GM19463 (cell line): ENCODE measurements at regions not wholly inside any gene's neighbourhood (a gene's known extent, or its start where the extent isn't known, plus 50 kb on each side); places are given as distances from the start of the nearest gene placed in this dataset.

ENCODE experiments used
- ATAC-seq: cut with Tn5 transposase; IDR thresholded peaks from one replicate; pipeline ENCODE4 v1.9.1; 2021; ENCODE audit warnings: mild to moderate bottlenecking, moderate library complexity; ENCODE audit not compliant: unreplicated experiment

- no peak for ATAC-seq
These were observed 154.1 kb downstream of the NUP210 start for GRCh38 chr3:13266005-13266404.

- no peak for ATAC-seq
These were observed 154.6 kb downstream of the NUP210 start for GRCh38 chr3:13265507-13265906.

GRCh38 chr3:13265016-13265415 is 155.1 kb downstream of the NUP210 start:
- no peak for ATAC-seq

GRCh38 chr3:13264468-13264795 is 155.7 kb downstream of the NUP210 start:
- no peak for ATAC-seq

GRCh38 chr3:13263770-13264467 is 156.2 kb downstream of the NUP210 start:
- no peak for ATAC-seq

GRCh38 chr3:13262493-13263211 is 157.5 kb downstream of the NUP210 start:
- ATAC-seq, result peak; percentile 72

GRCh38 chr3:13261892-13262291 is 158.2 kb downstream of the NUP210 start:
- no peak for ATAC-seq

- ATAC-seq, result no peak
These were observed 158.9 kb downstream of the NUP210 start for GRCh38 chr3:13261104-13261830.

- no peak for ATAC-seq
These were observed 159.6 kb downstream of the NUP210 start for GRCh38 chr3:13260259-13261103.

GRCh38 chr3:13259831-13260230 is 160.3 kb downstream of the NUP210 start:
- no peak for ATAC-seq

GRCh38 chr3:13258986-13259514 is 161.1 kb downstream of the NUP210 start:
- ATAC-seq, result no peak

- ATAC-seq, result no peak
These were observed 161.8 kb downstream of the NUP210 start for GRCh38 chr3:13258280-13258679.

- no peak for ATAC-seq
These were observed 162.5 kb downstream of the NUP210 start for GRCh38 chr3:13257666-13258065.

GRCh38 chr3:13256845-13257244 is 163.3 kb downstream of the NUP210 start:
- ATAC-seq, result no peak

GRCh38 chr3:13254028-13254951 is 165.8 kb downstream of the NUP210 start:
- no peak for ATAC-seq

GRCh38 chr3:13253208-13253937 is 166.7 kb downstream of the NUP210 start:
- ATAC-seq, result no peak

GRCh38 chr3:13252207-13252606 is 167.9 kb downstream of the NUP210 start:
- no peak for ATAC-seq

- no peak for ATAC-seq
These were observed 168.8 kb downstream of the NUP210 start for GRCh38 chr3:13251166-13251903.
